ENCODE measurements at regions not wholly inside any gene's neighbourhood (a gene's known extent, or its start where the extent isn't known, plus 50 kb on each side); places are given as distances from the start of the nearest gene placed in this dataset.

DNA sequence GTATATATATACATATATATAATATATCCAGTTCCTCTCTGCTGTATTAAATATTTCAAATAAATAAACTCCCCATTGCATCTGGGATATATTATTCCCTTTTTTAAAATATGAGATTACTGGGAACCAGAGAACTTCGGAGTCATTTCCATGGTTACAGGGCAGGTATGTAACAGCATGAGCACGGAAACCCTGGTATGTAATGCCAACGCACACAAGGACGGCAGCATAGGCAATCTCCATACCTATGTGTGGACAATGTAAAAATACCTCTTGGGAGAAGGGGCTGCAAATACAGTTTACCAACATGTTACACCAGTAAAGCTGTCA lies 62.8 kb downstream of the NUDT10 start:
- Mint-ChIP-seq H3K4me3 (ENCODE audit: unreplicated experiment) (no peak overlapping the region), H3K27ac (ENCODE audit: unreplicated experiment) (no peak overlapping the region), H3K36me3 (ENCODE audit: low read depth, unreplicated experiment) (no peaks in the 10 kb centered on the region), H3K4me1 (ENCODE audit: unreplicated experiment) (no peaks in the 10 kb centered on the region), H3K9me3 (ENCODE audit: unreplicated experiment) (no peaks in the 10 kb centered on the region), H3K27me3 (ENCODE audit: unreplicated experiment) (peaks cover 1% of the 10 kb centered on the region)
- no peak for DNase-seq (ENCODE audit: low spot score)
- TF ChIP-seq, protein P1, sequence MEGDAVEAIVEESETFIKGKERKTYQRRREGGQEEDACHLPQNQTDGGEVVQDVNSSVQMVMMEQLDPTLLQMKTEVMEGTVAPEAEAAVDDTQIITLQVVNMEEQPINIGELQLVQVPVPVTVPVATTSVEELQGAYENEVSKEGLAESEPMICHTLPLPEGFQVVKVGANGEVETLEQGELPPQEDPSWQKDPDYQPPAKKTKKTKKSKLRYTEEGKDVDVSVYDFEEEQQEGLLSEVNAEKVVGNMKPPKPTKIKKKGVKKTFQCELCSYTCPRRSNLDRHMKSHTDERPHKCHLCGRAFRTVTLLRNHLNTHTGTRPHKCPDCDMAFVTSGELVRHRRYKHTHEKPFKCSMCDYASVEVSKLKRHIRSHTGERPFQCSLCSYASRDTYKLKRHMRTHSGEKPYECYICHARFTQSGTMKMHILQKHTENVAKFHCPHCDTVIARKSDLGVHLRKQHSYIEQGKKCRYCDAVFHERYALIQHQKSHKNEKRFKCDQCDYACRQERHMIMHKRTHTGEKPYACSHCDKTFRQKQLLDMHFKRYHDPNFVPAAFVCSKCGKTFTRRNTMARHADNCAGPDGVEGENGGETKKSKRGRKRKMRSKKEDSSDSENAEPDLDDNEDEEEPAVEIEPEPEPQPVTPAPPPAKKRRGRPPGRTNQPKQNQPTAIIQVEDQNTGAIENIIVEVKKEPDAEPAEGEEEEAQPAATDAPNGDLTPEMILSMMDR (IDR thresholded peaks at IDR 0.05; ENCODE audit: unreplicated experiment) = no peak

Data from endothelial cell (in vitro differentiated cells).